ENCODE measurements at regions not wholly inside any gene's neighbourhood (a gene's known extent, or its start where the extent isn't known, plus 50 kb on each side); places are given as distances from the start of the nearest gene placed in this dataset.

GRCh38 chr2:194564422-194564821, 1092.6 kb upstream of the SLC39A10 start:
- H3K27ac ChIP-seq = no peak overlapping the region
- no peak for TF ChIP-seq CTCF (IDR thresholded peaks at IDR 0.05)

GRCh38 chr2:194562329-194562728, 1094.7 kb upstream of the SLC39A10 start:
- H3K36me3 ChIP-seq = no peaks in the 10 kb centered on the region
- no peak overlapping the region for H3K27ac ChIP-seq
- no peak for TF ChIP-seq CTCF (IDR thresholded peaks at IDR 0.05)
- H3K4me3 ChIP-seq (ENCODE audit: low read depth in 1 of 2, low read length in 1 of 2) = no peak overlapping the region
- no peaks in the 10 kb centered on the region for H3K9me3 ChIP-seq
- H3K4me1 ChIP-seq (ENCODE audit: control insufficient read depth in 1 of 2, insufficient read depth in 1 of 2, low read depth in 1 of 2, low read length in 1 of 2) = no peaks in the 10 kb centered on the region
- H3K27me3 ChIP-seq = no peaks in the 10 kb centered on the region

More at GRCh38 chr2:194564422-194564821, 1092.6 kb upstream of the SLC39A10 start:
- Histone ChIP-seq H3K4me3 (ENCODE audit: low read depth in 1 of 2, low read length in 1 of 2) (no peak overlapping the region), H3K36me3 (no peaks in the 10 kb centered on the region), H3K9me3 (no peaks in the 10 kb centered on the region), H3K4me1 (ENCODE audit: control insufficient read depth in 1 of 2, insufficient read depth in 1 of 2, low read depth in 1 of 2, low read length in 1 of 2) (no peaks in the 10 kb centered on the region), H3K27me3 (no peaks in the 10 kb centered on the region)

GRCh38 chr2:194559964-194560363, 1097.1 kb upstream of the SLC39A10 start:
- no peak overlapping the region for H3K27ac ChIP-seq
- H3K4me1 ChIP-seq (ENCODE audit: control insufficient read depth in 1 of 2, insufficient read depth in 1 of 2, low read depth in 1 of 2, low read length in 1 of 2) = no peaks in the 10 kb centered on the region
- TF ChIP-seq CTCF (IDR thresholded peaks at IDR 0.05) = no peak

GRCh38 chr2:194559523-194559922, 1097.5 kb upstream of the SLC39A10 start:
- Histone ChIP-seq H3K4me3 (ENCODE audit: low read depth in 1 of 2, low read length in 1 of 2) (no peak overlapping the region), H3K36me3 (no peaks in the 10 kb centered on the region), H3K4me1 (ENCODE audit: control insufficient read depth in 1 of 2, insufficient read depth in 1 of 2, low read depth in 1 of 2, low read length in 1 of 2) (no peaks in the 10 kb centered on the region), H3K27me3 (no peaks in the 10 kb centered on the region), H3K27ac (no peak overlapping the region), H3K9me3 (no peaks in the 10 kb centered on the region)
- no peak for TF ChIP-seq CTCF (IDR thresholded peaks at IDR 0.05)

More at GRCh38 chr2:194559964-194560363, 1097.1 kb upstream of the SLC39A10 start:
- H3K27me3 ChIP-seq = no peaks in the 10 kb centered on the region
- H3K9me3 ChIP-seq = no peaks in the 10 kb centered on the region
- no peaks in the 10 kb centered on the region for H3K36me3 ChIP-seq
- no peak overlapping the region for H3K4me3 ChIP-seq (ENCODE audit: low read depth in 1 of 2, low read length in 1 of 2)

GRCh38 chr2:194557993-194558392, 1099.0 kb upstream of the SLC39A10 start:
- H3K27me3 ChIP-seq = no peaks in the 10 kb centered on the region
- H3K4me3 ChIP-seq (ENCODE audit: low read depth in 1 of 2, low read length in 1 of 2) = no peak overlapping the region
- no peak overlapping the region for H3K27ac ChIP-seq
- no peaks in the 10 kb centered on the region for H3K4me1 ChIP-seq (ENCODE audit: control insufficient read depth in 1 of 2, insufficient read depth in 1 of 2, low read depth in 1 of 2, low read length in 1 of 2)
- no peak for TF ChIP-seq CTCF (IDR thresholded peaks at IDR 0.05)
- no peaks in the 10 kb centered on the region for H3K9me3 ChIP-seq
- H3K36me3 ChIP-seq = no peaks in the 10 kb centered on the region

- Histone ChIP-seq H3K4me1 (ENCODE audit: control insufficient read depth in 1 of 2, insufficient read depth in 1 of 2, low read depth in 1 of 2, low read length in 1 of 2) (no peaks in the 10 kb centered on the region), H3K9me3 (no peaks in the 10 kb centered on the region), H3K27ac (no peak overlapping the region), H3K36me3 (no peaks in the 10 kb centered on the region), H3K27me3 (no peaks in the 10 kb centered on the region), H3K4me3 (ENCODE audit: low read depth in 1 of 2, low read length in 1 of 2) (no peak overlapping the region)
- no peak for TF ChIP-seq CTCF (IDR thresholded peaks at IDR 0.05)
These were observed 1100.4 kb upstream of the SLC39A10 start for GRCh38 chr2:194556629-194557028.
